ENCODE measurements at regions not wholly inside any gene's neighbourhood (a gene's known extent, or its start where the extent isn't known, plus 50 kb on each side); places are given as distances from the start of the nearest gene placed in this dataset.

GRCh38 chr1:67534627-67535065 lies 104.4 kb upstream of the SERBP1 start:
- no peaks in the 10 kb centered on the region for H3K27me3 ChIP-seq
- H3K36me3 ChIP-seq, result no peaks in the 10 kb centered on the region
- no peak overlapping the region for H3K4me3 ChIP-seq
- H3K4me1 ChIP-seq, result peaks cover 0 to 9% of the 10 kb centered on the region in 2 donors
- H3K27ac ChIP-seq, result no peak overlapping the region
- no peaks in the 10 kb centered on the region for H3K9me3 ChIP-seq
- no peak for DNase-seq (ENCODE audit: low spot score)
- no peak for TF ChIP-seq CTCF (IDR thresholded peaks at IDR 0.05)

GRCh38 chr1:67535474-67535873 lies 105.3 kb upstream of the SERBP1 start:
- Histone ChIP-seq H3K4me3 (no peak overlapping the region), H3K36me3 (no peaks in the 10 kb centered on the region), H3K27ac (no peak overlapping the region), H3K9me3 (no peaks in the 10 kb centered on the region), H3K27me3 (no peaks in the 10 kb centered on the region), H3K4me1 (peaks cover 0 to 9% of the 10 kb centered on the region in 2 donors)
- peak; percentile 81 to 93 for TF ChIP-seq CTCF (IDR thresholded peaks at IDR 0.05)
- peak; percentile 89 for DNase-seq (ENCODE audit: low spot score)

GRCh38 chr1:67536957-67537666 lies 106.9 kb upstream of the SERBP1 start:
- Histone ChIP-seq H3K4me3 (no peak overlapping the region), H3K4me1 (peaks cover 0 to 9% of the 10 kb centered on the region in 2 donors), H3K36me3 (no peaks in the 10 kb centered on the region), H3K27me3 (no peaks in the 10 kb centered on the region), H3K27ac (peak overlapping the region in 1 of 2 donors; percentile 7), H3K9me3 (no peaks in the 10 kb centered on the region)
- TF ChIP-seq CTCF (IDR thresholded peaks at IDR 0.05), result no peak
- no peak for DNase-seq (ENCODE audit: low spot score)

- no peak for TF ChIP-seq CTCF (IDR thresholded peaks at IDR 0.05)
- H3K27ac ChIP-seq, result peak overlapping the region in 1 of 2 donors; percentile 7
- H3K9me3 ChIP-seq, result no peaks in the 10 kb centered on the region
- no peak overlapping the region for H3K4me3 ChIP-seq
- H3K4me1 ChIP-seq, result peaks cover 0 to 9% of the 10 kb centered on the region in 2 donors
- no peak for DNase-seq (ENCODE audit: low spot score)
- no peaks in the 10 kb centered on the region for H3K27me3 ChIP-seq
- no peaks in the 10 kb centered on the region for H3K36me3 ChIP-seq
These were observed 107.4 kb upstream of the SERBP1 start for GRCh38 chr1:67537667-67538018.

- no peaks in the 10 kb centered on the region for H3K27me3 ChIP-seq
- DNase-seq (ENCODE audit: low spot score), result no peak
- no peak overlapping the region for H3K4me3 ChIP-seq
- no peaks in the 10 kb centered on the region for H3K36me3 ChIP-seq
- no peak overlapping the region for H3K27ac ChIP-seq
- TF ChIP-seq CTCF (IDR thresholded peaks at IDR 0.05), result no peak
- peaks cover 0 to 9% of the 10 kb centered on the region in 2 donors for H3K4me1 ChIP-seq
- no peaks in the 10 kb centered on the region for H3K9me3 ChIP-seq
These were observed 110.0 kb upstream of the SERBP1 start for GRCh38 chr1:67540025-67540732.

All from right atrium auricular region (tissue), 2 donors.